NCI-H187 (cell line): ENCODE measurements at regions not wholly inside any gene's neighbourhood (a gene's known extent, or its start where the extent isn't known, plus 50 kb on each side); places are given as distances from the start of the nearest gene placed in this dataset.
A peak's percentile ranks its signal among the peaks of the same experiment; 100 is the strongest.

Source experiments
- DNase-seq, 2 experiments: peaks; one replicate each; lab custom pipeline; 2025; lab: John Stamatoyannopoulos, UW

DNA sequence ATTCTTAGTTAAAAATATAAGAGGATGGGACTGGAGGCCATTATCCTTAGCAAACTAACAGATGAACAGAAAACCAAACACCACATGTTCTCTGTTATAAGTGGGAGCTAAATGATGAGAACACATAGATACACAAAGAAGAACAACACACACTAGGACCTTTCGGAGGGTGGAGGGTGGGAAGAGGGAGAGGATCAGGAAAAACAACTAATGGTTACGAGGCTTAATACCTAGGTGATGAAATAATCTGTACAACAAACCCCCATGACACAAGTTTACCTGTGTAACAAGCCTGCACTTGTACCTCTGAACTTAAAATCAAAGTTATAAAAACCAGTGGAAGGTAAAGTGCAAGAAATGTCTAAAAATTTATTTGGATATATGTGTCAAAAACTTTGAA is 1047.4 kb upstream of the C9orf72 start:
- DNase-seq = no peak

DNA sequence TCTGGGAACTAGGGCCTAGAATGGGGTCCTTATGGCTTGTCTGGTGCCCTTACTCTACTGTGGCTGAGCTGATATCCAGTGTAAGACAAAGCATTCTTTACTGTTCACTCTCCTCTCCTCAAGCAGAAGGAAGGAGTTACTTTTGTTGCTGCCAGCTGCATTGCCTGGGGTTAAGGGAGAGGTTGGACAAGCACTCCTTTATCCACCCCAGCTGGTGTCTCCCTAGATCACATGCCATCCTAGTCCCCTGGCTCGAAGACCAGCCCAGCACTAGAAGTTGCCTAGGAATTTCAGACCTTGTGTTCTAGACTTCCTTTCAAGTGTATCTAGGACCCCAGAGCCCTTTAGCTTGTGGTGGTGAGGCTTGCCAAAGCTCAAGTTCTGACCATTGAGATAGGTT is 1051.5 kb upstream of the C9orf72 start:
- no peak for DNase-seq

DNA sequence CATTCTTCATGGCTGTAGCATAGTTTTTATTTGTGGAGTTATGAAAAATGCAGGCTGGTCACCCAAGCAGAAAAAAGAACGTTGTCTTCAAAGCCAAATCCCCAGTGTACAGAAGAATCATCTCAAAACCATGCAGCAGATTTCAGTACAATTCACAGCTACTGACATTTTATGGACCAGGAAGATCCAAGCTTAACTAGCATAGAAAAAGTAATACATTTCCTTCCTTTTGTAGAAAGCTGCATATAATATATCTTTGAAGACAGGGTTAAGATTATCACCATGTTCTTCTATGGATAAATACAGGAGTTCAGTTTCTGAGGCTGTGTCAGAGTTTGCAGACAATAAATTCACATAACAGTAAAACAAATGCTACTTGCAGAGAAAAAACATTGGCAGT is 1054.8 kb upstream of the C9orf72 start:
- no peak for DNase-seq

DNA sequence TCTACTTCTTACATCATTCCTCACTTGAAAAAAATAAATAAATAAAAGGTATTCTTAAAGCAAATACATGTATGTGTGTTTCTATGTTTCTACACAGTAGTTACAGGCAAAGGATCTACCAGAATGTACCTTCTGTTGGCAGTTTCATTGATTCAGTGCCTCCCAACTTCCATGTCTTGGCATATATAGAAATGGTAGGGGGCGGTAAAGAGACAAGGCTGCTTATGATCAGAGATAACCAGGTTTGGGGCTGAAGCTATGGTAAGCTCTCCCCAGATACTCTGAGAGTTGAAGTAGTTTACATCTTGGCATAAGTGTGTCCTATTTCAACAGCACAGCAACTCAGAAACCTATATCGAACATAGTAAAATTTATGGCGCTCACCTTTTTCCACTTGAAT is 1075.4 kb upstream of the C9orf72 start:
- DNase-seq = no peak

DNA sequence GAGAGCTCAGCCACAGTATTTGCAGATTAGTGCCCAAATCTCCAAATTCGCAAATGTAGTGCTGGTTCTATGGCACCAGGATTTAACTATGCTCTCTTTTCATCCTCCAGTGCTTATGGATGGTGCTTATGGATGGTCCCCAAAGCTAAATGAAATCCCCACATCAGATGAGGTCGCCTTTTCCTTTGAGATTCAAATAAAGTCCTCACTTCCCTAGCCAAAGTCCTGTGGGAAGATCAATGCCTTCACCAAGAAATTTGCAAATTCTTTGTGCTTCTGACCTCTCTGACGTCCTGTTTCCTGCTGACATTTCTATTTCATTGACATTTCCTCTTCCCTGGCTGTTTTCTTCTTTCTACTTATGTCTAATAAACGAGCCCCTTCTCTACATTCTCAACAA is 1077.0 kb upstream of the C9orf72 start:
- DNase-seq = no peak

DNA sequence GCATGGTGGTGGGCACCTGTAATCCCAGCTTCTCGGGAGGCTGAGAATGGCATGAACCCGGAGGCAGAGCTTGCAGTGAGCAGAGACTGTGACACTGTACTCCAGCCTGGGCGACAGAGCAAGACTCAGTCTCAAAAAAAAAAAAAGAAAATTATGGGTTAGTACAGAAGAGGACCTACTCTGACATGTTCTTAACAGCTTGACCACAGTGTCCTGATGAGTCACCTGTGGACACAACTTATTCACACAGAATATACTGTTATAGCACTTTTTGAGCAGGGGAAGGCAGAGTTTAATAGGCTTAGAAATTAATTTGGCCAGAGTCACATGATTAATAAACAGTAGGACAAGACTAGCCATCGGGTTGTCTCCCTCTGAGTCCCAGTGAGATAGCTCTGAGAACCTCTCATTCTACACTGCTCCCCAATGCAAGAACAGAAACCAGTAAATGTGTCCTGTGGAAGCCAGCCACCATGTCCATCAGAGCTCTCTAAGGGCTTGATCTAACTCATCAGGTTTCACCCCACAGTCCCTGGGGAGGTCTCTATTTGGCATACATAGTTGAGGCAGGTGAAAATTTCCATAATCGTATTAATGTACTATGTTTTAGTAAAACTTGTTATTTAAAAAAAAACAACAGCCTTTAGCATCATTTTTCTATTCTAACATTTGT is 1077.9 kb upstream of the C9orf72 start:
- no peak for DNase-seq

DNA sequence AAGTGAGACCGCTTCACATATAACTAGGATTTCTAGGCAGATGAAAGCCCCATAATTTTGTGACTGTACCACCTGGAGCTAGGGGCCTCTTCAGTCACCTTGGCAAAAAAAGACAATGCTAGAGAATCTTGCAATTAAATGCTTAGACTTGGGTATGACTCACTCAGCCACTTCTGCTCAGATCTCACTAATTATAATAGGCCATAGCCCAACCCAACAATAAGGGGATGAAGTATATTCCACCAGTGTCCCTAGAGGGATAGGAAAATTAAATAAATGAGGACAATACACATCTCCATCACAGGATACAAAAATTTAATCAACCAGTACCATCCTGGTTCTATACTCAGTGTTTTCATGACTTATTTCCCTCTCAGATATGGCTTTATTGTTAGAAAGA is 1079.9 kb upstream of the C9orf72 start:
- no peak for DNase-seq

DNA sequence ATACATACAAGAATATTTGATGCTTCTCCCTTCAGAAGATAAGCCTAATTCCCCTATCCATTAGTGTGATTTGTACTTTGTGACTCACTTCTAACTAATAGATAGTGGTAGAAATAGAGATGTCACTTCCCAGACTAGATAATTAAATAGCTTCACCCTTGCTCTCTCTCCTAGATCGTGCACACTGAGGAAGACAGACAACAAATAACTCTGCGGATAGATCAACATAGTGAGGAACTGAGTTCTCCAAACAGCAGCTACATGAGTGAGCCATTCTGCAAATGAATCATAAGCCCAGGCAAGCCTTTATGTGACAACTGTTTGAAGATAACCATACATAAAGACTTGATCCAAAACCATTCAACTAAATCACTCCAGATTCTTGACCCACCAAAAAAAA is 1083.4 kb upstream of the C9orf72 start:
- no peak for DNase-seq

DNA sequence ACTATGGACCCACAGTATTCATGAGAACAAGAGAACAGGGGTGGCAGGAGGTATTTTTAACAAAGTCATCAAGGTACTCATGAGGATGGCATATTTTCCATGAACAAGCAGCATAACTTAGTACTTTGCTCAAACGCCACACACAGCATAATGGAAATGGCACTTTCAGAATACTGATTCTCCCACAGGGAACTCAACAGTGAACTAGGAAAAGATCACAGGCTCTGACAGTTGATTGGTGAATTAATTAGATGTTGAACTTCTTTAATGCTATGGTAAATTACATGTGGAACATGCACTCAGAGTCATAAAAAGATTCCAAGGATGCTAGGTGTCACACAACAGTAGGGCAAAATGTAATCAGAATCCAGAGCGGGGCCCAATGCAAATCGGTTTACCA is 1088.6 kb upstream of the C9orf72 start:
- no peak for DNase-seq

DNA sequence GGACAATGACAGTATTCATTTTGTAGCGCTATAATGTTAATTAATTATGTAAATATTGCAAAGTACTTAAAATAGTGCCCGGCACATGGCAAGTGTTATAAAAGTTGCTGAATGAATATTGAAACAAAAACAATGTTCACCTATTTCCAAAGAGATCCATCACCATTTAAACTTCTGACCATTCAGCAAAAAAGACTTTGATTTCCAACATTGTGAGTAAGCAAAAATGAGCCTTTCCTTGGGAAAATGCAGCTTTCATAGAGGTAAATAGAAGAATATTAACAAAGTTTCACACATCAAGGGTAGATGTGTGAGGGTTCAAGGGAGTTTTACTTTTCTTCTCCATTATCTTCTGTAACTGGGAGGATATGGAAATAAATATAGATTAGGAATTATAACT is 1089.4 kb upstream of the C9orf72 start:
- no peak for DNase-seq

DNA sequence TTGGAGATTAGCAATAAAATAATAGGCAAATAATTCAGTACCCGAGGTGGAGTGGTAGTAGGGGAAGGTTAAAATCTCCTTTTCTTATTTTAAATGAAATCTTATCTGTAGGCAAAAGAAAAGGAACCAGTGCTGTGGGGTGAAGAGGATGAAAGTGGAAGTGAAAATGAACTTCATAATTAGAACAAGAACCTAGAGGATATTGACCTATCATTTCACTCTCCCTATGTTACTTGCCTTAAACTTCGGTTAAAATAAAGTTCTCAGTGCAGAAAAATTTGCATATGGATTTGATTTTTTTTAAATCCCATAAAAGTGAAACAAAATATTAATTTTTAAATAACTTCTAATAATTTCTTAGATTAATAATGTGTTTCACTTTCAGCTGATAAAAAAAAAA is 1094.9 kb upstream of the C9orf72 start:
- no peak for DNase-seq

DNA sequence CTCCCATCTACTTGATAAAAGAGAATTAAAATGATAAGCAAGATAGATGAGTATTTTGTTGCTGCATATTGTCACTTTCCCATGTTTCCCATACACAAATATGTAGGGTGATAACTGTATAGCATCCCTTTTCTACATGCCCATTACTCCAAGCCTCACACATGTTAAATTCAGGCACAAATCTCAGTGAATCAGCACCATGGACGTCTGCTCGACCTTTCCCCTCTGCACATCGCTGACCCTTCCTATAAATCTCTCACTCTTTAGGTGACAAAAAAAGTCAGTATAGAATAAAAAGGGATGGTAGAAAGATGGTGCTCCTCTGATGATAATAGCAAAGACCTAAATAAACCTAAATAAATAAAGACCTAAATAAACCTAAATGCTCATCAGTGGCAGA is 1097.7 kb upstream of the C9orf72 start:
- no peak for DNase-seq

DNA sequence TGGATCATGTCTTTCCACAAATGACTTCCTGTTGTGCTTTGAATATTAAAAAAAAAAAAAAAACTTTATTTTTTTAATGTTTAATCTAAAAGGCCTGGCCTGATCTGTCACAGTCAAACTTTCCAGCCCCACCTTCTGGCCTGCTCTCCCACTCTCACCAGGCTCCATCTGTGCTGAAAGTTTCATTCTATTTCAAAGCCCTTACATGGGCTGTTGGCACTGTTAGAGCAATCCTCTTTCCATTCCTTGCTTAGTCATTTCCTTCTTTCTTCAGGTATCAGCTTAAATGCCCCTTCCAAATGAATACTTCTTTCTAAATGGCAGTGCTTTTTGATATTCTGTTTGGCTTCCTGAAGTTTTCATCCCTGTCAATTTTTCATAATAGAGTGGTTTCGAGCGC is 1104.8 kb upstream of the C9orf72 start:
- no peak for DNase-seq

DNA sequence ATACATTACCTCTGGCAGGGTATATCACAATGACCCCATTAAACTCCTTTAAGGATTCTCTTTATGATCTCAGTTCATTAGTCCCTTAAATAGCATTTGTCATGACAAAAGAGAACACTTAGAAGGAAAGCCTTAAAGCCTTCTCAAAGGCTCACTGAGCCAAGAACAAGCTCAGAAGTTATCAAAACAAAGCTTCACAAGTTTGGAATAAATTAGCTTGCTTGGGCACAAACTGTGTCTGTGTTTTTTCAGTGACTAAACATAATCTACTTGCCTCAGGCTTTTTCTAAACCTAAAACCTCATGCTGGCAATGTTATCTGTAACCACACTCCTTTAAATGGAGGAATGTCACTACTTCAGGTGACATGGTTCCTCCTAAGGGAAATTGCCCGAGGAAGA is 1114.9 kb upstream of the C9orf72 start:
- DNase-seq = peak in 1 of 2 experiments; percentile 21

DNA sequence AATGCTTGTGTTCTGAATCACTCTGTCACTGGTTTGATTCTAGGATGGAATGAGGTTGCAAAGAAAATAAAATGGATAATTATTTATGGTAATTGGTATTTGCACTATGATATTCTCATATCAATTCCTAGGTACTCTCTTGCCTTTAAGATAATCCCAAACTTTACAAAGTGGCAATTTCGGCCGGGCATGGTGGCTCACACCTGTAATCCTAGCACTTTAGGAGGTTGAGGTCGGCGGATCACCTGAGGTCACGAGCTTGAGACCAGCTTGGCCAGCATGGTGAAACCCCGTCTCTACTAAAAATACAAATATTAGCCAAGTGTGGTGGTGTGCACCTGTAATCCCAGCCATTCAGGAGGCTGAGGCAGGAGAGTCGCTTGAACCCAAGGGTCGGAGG is 1118.7 kb upstream of the C9orf72 start:
- no peak for DNase-seq

DNA sequence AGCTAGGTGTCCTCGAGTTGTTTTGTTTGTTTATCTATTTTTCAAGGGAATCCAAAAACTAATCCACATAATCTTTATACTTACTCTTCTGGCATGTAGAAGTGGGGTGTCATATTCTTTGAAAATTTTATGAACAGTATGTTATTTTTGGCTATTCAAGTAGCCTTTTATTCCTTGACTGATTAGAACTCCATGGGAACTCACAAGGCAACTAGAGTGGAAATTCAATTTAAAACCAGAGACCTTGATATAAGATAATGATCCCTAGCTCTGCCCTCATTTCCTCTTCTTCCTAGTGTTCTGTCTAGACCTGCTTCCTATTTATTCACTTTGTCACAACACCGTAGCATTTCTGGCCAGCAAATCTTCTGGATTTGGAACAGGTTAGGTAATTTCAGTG is 1123.7 kb upstream of the C9orf72 start:
- DNase-seq = no peak

DNA sequence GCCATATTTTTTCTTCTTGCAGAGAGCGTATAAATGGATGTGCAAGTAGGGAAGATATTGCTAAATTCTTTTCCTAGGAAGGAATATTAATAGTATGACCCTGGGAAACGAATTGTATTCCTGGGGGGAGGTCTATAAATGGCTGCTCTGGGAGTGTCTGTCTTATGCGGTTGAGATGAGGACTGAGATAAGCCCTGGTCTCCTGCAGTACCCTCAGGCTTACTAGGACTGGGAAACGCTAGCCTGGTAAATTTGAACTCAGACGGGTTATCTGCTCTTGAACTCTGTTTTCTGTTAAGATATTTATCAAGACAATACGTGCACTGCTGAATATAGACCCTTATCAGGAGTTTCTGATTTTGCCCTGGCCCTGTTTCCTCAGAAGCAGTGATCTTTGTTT is 1126.4 kb upstream of the C9orf72 start:
- no peak for DNase-seq

DNA sequence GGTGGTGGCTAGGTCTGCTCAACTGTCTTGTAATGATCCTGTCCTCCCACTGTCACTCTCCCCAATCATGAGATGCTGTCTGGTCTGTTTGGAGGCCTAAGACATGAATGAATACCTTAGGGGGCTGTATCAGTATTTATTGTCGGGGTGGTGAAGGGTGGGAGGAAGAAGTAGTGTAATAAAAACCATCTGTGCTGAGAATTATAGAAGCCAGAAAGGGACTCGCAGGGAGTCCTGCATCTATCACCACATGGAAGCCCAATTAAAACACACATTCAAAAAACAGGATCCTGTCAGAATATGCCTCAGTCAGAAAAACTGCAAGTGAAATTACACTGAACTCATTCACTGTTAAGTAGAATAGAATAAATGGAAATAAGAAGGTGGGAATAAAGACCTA is 1134.3 kb upstream of the C9orf72 start:
- no peak for DNase-seq

DNA sequence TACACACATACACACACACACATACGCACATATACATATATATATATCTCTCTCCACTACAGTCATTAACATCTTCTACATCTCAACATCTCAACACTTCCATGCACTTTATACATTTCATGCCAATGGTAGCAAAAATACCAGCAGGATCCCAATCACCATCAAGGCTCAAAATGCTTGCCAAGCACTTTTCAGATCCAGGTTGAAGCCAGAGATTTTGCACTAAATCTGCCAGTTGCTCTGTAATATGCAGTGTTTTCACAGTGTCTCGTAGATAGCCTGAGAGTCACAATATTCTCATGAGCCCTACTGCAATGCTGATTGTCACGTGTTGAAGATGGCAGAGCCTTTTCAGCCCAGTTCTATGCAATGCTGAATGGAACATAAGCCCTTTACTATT is 1140.9 kb upstream of the C9orf72 start:
- no peak for DNase-seq

DNA sequence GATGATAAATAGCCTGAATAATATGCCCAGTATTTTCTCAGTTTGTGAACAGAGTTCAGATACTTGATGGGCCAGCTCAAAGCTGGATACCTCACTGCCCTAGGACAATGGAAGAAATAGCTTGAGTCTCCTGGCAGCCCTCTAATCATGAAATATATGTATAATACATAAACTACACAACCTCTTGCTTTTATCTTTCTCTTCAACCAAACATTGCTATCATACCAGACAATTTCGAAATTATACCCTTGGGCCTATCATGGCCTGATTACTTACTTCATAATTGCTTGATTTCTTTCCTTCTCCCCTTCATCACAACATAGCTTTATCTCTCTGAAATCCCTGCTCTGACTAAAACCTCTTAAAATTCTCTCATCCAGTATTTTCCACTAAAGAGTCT is 1144.9 kb upstream of the C9orf72 start:
- no peak for DNase-seq

DNA sequence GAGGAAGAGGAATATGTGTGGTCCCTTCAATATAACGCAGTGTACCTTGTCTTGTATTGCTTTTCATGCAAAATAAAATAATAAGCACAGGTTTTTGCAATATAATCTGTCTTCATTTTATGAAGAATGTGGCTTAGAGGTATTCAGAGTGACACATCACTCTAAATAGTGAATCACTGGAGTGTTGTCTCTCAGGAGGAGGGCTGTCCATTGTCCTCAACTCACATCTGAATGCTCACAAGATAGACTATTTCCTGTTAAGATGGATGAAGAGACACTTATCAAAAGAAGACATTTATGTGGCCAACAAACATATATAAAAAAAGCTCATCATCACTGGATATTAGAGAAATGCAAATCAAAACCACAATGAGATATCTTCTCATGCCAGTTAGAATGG is 1147.5 kb upstream of the C9orf72 start:
- no peak for DNase-seq

DNA sequence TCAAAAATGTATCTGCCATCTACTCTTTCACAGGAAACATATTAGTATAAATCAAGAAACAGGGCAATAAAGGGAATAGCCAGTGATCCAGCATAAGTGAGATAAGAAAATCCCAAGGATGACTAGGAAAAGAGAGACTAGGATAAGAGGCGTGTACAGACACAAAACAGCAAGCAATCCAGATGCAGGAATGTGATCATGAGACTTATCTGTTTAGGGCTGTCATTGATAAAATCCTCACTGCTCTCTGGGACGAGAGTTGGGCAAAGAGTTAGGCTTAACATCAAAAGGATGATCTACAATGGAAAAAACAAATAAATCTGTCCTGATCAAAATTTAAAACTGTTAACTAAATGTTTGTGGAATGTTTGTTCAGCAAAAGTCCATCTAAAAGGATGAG is 1156.8 kb upstream of the C9orf72 start:
- no peak for DNase-seq

DNA sequence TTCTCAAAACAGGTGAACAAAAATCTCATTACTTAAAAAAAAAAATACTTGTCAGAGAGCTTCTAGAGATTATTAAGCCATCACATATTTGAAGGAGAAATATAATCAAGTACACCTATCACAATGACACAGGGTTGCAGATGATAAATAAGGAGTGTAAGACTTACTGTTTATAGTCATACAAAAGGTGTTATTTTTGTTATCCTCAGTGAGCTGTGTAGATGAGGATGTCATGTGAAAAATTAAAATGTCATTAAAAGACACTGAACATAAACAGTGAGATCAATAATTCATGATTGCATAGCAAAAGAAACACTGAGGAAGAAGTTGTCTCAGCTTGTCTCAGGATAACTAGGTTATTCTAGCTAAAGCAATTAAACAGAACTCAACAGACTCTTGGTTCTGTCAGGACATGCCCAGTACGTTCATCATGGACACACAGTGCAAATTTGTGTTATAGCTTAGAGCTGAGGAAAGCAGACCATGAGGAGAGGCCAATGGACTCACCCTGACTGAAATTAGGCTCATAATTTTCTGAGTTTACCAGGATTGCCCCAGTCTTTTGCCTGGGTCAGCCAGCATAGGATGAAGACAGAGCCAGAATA is 1162.6 kb upstream of the C9orf72 start:
- DNase-seq = no peak

DNA sequence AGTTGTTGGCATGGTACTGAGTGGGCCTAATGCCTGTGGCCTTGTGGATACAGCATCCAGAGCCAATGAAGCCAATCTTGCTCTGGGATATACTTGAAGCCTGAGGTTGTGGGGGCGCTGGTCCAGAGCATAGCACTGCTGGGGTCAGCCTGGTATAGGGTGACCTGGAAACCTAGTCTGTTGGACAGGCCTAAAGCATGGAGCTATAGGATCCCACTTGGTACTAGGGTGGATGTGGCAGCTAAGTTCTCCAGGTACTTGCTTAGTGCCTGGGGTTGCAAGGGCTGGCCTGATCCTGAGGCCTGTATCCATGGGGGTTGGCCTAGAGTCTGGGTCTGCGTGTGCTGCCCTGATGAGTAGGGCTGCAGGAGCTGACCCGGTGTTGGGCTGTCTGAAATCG is 1168.2 kb upstream of the C9orf72 start:
- no peak for DNase-seq
